Fibroblast of villous mesenchyme (primary cell): ENCODE measurements at regions not wholly inside any gene's neighbourhood (a gene's known extent, or its start where the extent isn't known, plus 50 kb on each side); places are given as distances from the start of the nearest gene placed in this dataset.

Source experiments
- DNase-seq: peaks from one replicate; pipeline ENCODE4 v3.0.0-alpha.2; 2010; ENCODE audit warnings: low read depth
- H3K4me3 ChIP-seq: 2 replicates; pipeline ENCODE4 v1.5.1; 2011; ENCODE audit warnings: low read depth, mild to moderate bottlenecking, low read length
- TF ChIP-seq, protein P1 (sequence below): IDR thresholded peaks from 2 replicates; pipeline ENCODE4 v1.5.1; 2012; ENCODE audit warnings: low read depth, mild to moderate bottlenecking, low read length; ENCODE audit not compliant: insufficient read depth

DNA sequence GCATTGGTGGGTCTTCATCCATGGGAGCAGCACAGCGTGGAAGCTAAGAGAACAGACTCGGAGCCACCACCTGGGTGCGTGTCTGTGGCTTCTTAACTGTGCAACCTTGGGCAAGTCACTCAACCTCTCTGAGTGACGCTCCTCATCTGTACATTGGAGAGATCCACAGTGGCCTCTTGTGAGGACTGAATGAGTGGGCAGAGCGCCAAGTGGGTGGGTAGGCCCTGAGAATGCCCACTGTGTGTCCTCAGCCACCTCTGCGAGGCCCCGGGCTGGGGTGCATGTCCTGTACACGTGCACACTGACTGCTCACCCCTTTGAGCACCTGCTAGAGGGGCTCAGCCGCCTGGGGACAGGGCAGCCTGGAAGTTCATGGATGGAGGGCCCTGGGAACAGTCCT lies 99.6 kb upstream of the PRR23E start:
- DNase-seq, result no peak
- TF ChIP-seq, protein P1, sequence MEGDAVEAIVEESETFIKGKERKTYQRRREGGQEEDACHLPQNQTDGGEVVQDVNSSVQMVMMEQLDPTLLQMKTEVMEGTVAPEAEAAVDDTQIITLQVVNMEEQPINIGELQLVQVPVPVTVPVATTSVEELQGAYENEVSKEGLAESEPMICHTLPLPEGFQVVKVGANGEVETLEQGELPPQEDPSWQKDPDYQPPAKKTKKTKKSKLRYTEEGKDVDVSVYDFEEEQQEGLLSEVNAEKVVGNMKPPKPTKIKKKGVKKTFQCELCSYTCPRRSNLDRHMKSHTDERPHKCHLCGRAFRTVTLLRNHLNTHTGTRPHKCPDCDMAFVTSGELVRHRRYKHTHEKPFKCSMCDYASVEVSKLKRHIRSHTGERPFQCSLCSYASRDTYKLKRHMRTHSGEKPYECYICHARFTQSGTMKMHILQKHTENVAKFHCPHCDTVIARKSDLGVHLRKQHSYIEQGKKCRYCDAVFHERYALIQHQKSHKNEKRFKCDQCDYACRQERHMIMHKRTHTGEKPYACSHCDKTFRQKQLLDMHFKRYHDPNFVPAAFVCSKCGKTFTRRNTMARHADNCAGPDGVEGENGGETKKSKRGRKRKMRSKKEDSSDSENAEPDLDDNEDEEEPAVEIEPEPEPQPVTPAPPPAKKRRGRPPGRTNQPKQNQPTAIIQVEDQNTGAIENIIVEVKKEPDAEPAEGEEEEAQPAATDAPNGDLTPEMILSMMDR, result no peak
- H3K4me3 ChIP-seq, result no peak overlapping the region

DNA sequence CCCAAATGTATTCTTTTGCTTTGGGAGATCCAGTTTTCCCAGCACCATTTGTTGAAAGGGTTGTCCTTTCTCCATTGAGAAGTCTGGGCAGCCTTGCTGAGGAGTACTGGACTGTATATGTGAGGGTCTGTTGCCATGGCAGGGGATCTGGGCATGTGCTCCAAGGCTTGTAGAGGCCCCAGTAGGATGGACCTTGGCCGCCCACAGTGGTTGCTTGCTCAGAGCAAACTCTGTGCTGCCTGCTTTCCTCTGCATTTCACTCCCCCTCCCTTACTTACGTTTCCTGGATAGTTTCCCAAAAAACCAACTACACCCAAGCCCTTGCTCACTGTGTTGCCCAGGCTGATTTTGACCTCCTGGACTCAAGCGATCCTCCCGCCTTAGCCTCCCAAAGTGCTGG lies 97.2 kb upstream of the PRR23E start:
- TF ChIP-seq, protein P1, result no peak
- no peak overlapping the region for H3K4me3 ChIP-seq
- DNase-seq, result no peak

DNA sequence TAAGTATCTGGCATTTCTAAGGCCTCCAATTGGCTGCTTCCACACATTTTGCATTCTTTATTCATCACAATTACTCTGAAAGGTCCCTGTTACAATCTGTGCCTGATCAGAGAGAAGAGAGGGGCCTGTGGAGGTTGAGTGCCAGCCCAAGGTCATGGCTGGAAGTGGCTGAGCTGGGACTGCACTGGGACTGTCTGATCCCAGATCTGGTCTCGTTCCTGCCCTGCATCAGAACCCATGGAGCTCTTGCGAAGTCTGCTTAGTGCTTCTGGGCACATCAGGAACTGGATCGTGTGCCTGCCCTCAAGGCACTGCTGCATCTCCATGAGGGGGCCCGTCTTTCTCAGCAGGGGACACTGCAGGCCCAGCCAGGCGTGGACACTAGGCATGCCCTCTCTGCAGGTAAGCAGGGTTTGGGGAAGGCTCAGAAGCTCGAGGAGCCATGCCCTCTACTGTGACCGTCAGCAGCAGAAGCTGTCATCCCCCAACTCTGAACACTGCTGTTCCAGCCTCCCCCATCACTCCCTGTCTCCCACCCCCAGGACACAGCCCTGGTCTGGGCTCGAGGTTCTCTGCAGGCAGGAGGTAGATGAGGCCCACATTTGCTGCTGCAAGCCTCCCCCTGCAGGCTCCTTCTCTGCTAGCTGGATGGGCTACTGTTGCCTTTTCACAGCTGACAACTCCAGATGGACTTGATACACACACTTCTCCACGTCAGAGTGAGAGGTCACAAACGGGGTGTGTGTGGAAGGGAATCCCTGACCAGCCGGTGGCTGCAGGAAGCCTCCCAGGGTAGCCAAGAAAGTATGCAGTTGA lies 96.5 kb upstream of the PRR23E start:
- TF ChIP-seq, protein P1, result no peak

DNA sequence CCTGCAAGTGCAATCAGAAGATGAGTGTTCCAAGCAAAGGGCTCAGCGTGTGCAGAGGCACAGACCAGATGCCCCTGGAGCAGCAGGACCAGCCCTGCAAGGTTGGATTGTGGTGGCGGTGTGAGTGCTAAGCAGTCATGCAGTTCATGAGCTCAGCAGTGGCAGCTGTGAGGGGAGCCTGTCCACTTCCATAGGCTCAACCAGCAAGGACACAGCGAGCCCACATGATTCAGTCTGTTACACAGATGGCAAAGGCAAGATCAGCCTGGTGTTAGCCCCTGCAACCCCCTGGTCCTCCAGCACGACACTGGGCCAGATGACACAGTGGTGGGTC lies 95.9 kb upstream of the PRR23E start:
- TF ChIP-seq, protein P1, result no peak
- DNase-seq, result no peak
- no peak overlapping the region for H3K4me3 ChIP-seq

More for the DNA sequence above, 96.5 kb upstream of the PRR23E start:
- DNase-seq, result no peak
- H3K4me3 ChIP-seq, result no peak overlapping the region

- no peak overlapping the region for H3K4me3 ChIP-seq
- TF ChIP-seq, protein P1, result no peak
- no peak for DNase-seq
Observed at GRCh38 chr3:127097481-127097880, 95.5 kb upstream of the PRR23E start.

DNA sequence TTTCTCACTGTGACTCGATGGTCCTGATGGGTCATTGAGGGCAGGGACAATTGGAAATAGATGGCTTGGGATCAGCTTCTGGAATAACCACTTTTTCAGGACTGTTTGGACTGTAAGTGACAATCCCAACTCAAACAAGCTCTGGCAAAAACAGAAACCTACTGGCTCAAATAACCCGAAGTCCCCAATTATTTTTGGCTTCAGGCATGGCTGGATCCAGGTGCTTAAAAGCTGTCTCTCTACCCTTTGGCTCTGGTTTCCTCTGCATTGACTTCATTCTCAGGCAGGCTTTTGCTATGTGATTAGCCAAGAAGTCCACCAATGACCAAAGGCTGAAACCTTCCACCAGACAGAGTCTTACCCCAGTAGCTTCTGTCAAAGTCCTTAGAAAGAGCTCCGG lies 92.9 kb upstream of the PRR23E start:
- H3K4me3 ChIP-seq, result no peak overlapping the region
- DNase-seq, result no peak
- TF ChIP-seq, protein P1, result no peak
